ENCODE measurements at regions not wholly inside any gene's neighbourhood (a gene's known extent, or its start where the extent isn't known, plus 50 kb on each side); places are given as distances from the start of the nearest gene placed in this dataset.
"Not testable (repeated sequence)": the region's sequence is repeated elsewhere in the genome, so short reads cannot be mapped to it uniquely, and the experiment has no call there.

DNA sequence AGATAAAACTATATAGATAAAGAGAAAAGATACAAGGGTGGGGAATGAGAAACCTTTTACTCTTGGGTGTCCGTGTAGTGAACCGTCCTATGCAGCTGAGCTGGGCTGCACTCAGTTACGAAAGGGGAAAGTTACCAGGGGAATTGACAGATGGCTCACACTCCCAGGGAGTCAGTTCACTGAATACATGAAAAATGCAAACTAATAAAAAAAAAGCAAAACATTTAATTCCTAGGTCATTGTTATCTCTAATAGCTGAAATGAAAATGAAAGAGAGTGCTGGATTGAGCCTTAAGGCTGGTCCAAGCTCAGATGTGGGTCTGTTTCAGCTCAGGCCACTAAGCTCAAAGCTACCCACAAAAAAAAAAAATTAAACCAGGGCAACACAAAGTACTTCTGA is 138.0 kb downstream of the THBS2 start:
- H3K27ac ChIP-seq, result no peak overlapping the region
- H3K9me3 ChIP-seq, result no peaks in the 10 kb centered on the region
- no peak overlapping the region for H3K4me3 ChIP-seq (ENCODE audit: low read depth in 1 of 2, low read length in 1 of 2)
- no peaks in the 10 kb centered on the region for H3K27me3 ChIP-seq
- H3K4me1 ChIP-seq (ENCODE audit: control insufficient read depth in 1 of 2, insufficient read depth in 1 of 2, low read depth in 1 of 2, low read length in 1 of 2), result no peaks in the 10 kb centered on the region
- no peaks in the 10 kb centered on the region for H3K36me3 ChIP-seq
- TF ChIP-seq, protein P1, sequence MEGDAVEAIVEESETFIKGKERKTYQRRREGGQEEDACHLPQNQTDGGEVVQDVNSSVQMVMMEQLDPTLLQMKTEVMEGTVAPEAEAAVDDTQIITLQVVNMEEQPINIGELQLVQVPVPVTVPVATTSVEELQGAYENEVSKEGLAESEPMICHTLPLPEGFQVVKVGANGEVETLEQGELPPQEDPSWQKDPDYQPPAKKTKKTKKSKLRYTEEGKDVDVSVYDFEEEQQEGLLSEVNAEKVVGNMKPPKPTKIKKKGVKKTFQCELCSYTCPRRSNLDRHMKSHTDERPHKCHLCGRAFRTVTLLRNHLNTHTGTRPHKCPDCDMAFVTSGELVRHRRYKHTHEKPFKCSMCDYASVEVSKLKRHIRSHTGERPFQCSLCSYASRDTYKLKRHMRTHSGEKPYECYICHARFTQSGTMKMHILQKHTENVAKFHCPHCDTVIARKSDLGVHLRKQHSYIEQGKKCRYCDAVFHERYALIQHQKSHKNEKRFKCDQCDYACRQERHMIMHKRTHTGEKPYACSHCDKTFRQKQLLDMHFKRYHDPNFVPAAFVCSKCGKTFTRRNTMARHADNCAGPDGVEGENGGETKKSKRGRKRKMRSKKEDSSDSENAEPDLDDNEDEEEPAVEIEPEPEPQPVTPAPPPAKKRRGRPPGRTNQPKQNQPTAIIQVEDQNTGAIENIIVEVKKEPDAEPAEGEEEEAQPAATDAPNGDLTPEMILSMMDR (IDR thresholded peaks at IDR 0.05), result no peak

DNA sequence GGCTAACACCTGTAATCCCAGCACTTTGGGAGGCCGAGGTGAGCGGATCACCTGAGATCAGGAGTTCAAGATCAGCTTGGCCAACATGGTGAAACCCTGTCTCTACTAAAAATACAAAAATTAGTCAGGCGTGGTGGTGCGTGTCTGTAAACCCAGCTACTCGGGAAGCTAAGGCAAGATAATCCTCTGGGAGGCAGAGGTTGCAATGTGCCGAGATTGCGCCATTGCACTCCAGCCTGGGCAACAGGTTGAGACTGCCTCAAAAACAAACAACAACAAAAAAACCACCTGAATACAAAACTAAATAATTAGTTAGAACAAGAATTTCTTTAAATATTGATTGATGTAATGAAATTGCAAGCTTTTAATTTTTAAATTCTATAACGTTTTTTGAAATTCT is 139.0 kb downstream of the THBS2 start:
- not testable (repeated sequence) for H3K27me3 ChIP-seq; H3K36me3 ChIP-seq; H3K4me1 ChIP-seq (ENCODE audit: control insufficient read depth in 1 of 2, insufficient read depth in 1 of 2, low read depth in 1 of 2, low read length in 1 of 2); H3K27ac ChIP-seq; H3K4me3 ChIP-seq (ENCODE audit: low read depth in 1 of 2, low read length in 1 of 2); H3K9me3 ChIP-seq

DNA sequence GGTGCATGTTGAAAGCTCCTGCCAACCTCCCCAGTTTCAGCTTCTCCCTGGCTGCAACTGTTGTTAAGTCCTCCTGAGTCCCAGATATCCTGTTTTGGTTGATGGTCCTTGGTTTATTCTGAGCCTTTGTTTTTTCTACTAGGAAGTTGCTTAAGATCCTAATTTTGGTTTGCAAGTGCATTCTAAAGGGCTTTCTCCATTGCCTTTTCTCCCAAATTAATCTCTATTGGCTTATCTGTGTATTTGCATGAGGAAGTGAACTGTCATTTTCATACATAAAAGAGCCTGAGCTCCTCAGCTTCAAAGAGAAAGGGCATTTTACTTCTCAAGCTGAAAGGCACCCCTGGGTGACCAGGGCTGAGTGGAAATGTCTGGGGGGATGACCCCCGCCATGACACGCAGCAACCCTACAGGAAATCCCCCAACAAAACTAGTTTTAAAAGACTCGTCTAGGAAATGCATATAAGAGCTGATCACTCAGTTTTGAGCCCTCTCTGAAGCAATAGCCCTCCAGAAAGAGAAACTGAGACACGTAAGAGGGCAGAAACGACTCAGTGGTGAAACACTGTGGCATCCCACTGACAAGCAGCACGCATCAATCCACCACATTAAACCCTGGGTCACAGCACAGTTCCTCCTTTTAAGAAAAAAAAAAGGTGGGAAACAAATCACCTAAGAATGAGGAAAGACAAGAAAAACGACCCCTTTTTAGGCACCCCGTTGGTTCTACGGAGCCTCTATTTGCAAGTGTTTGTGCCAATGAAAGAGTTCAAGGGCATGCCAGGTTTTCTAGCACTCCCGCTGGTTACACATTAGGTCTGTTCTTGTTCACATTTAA is 140.9 kb downstream of the THBS2 start:
- Histone ChIP-seq H3K4me1 (ENCODE audit: control insufficient read depth in 1 of 2, insufficient read depth in 1 of 2, low read depth in 1 of 2, low read length in 1 of 2) (no peaks in the 10 kb centered on the region), H3K27me3 (no peaks in the 10 kb centered on the region), H3K4me3 (ENCODE audit: low read depth in 1 of 2, low read length in 1 of 2) (no peak overlapping the region), H3K27ac (no peak overlapping the region), H3K36me3 (no peaks in the 10 kb centered on the region), H3K9me3 (no peaks in the 10 kb centered on the region)
- TF ChIP-seq, protein P1 (IDR thresholded peaks at IDR 0.05), result no peak

DNA sequence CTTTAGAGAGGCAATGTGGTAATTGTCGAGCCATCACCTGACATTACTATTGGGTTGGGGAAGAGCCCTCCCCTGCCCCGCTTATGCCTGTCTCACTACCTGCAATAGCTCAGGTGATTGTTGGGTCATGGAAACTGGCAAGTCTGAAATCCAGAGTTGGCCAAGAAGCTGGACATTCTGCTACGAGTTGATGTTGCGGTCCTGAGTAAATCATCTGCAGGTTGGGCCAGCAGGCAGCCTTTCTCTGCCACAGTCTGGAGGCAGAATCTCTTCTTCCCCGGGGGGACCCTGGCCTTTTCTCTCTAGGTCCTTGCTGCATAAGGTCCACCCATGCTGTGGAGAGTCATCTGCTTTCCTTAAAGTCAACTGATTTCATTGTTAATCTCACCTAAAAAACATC is 142.4 kb downstream of the THBS2 start:
- TF ChIP-seq, protein P1 (IDR thresholded peaks at IDR 0.05), result no peak

DNA sequence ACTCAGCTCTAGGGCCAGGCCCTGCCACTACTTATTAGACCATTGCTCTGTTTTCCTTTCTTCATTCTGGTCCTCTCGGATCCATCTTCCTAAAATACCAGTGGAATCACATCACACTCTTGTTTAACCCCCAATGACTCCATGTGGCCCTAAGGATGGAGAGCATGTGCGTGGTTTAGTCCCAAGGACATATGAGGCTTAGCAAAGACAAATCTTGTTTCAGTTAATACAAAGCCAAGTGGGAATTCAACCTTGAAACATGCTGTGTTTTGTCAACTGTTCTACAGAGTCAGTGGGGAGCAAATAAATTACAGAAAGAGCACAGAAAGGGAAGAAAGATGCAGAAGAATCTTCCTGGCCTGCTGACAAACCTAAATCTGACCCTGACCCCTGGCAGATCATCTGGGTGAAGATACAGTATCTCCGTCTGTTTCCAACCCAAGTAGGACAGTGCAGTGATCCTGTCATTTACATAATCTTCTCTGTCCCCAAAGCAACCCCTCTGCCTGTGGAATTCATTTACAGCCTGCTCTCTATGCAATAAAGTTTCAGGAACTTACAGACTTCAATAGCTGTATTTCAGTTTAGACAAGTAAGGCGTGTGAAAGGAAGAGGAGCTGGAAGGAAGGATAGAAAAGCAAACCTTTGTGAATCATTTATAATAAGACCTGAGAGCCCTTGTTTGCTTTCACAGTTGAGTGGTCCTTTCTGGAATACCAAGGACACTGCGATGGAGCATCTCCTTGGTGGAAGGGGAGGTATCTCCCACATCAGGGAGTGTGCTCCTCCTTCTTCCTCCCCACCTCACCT is 144.0 kb downstream of the THBS2 start:
- no peak overlapping the region for H3K27ac ChIP-seq
- TF ChIP-seq, protein P1 (IDR thresholded peaks at IDR 0.05), result no peak

More for the DNA sequence above, 142.4 kb downstream of the THBS2 start:
- Histone ChIP-seq H3K4me3 (ENCODE audit: low read depth in 1 of 2, low read length in 1 of 2) (no peak overlapping the region), H3K36me3 (no peaks in the 10 kb centered on the region), H3K9me3 (no peaks in the 10 kb centered on the region), H3K27ac (no peak overlapping the region), H3K27me3 (no peaks in the 10 kb centered on the region), H3K4me1 (ENCODE audit: control insufficient read depth in 1 of 2, insufficient read depth in 1 of 2, low read depth in 1 of 2, low read length in 1 of 2) (no peaks in the 10 kb centered on the region)

DNA sequence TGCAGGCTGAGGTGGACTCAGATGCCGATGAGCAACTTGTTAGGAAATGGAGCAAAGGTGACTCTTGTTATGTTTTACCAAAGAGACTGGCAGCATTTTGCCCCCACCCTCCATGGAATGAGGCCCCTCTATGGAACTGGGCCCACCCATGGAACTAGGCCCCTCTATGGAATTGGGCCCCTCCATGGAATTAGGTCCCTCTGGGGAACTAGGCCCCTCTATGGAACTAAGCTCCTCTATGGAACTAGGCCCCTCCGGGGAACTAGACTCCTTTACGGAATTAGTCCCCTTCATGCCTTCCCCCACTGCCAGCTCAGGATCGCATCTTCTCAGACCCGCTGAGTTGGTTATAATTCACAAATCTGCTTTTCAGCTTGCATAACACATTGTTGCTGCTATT is 144.9 kb downstream of the THBS2 start:
- no peaks in the 10 kb centered on the region for H3K4me1 ChIP-seq (ENCODE audit: control insufficient read depth in 1 of 2, insufficient read depth in 1 of 2, low read depth in 1 of 2, low read length in 1 of 2)
- no peak overlapping the region for H3K4me3 ChIP-seq (ENCODE audit: low read depth in 1 of 2, low read length in 1 of 2)
- no peak overlapping the region for H3K27ac ChIP-seq
- H3K27me3 ChIP-seq, result no peaks in the 10 kb centered on the region
- H3K36me3 ChIP-seq, result no peaks in the 10 kb centered on the region
- H3K9me3 ChIP-seq, result no peaks in the 10 kb centered on the region
- TF ChIP-seq, protein P1 (IDR thresholded peaks at IDR 0.05), result no peak

More for the DNA sequence above, 144.0 kb downstream of the THBS2 start:
- Histone ChIP-seq H3K4me1 (ENCODE audit: control insufficient read depth in 1 of 2, insufficient read depth in 1 of 2, low read depth in 1 of 2, low read length in 1 of 2) (no peaks in the 10 kb centered on the region), H3K36me3 (no peaks in the 10 kb centered on the region), H3K9me3 (no peaks in the 10 kb centered on the region), H3K27me3 (no peaks in the 10 kb centered on the region), H3K4me3 (ENCODE audit: low read depth in 1 of 2, low read length in 1 of 2) (no peak overlapping the region)

Data from neutrophil (primary cell).